OCI-LY7 (cell line): ENCODE measurements at regions not wholly inside any gene's neighbourhood (a gene's known extent, or its start where the extent isn't known, plus 50 kb on each side); places are given as distances from the start of the nearest gene placed in this dataset.

Experiments used
- BruUV-seq: library from RNA; stranded (reverse); fragments of 400-500 nt; replicated peaks from 2 replicates; lab custom pipeline; 2021; lab: Mats Ljungman, UMichigan
- CTCF ChIA-PET: fragments of 300-600 bp; sonication (Branson Sonifier 250); formaldehyde crosslinking; loops from one replicate; lab custom pipeline; 2022; ENCODE audit warnings: antibody characterized with exemption; ENCODE audit not compliant: unreplicated experiment; lab: Charles Lee
- POLR2A ChIA-PET: fragments of 300-600 bp; sonication (Branson Sonifier 250); formaldehyde crosslinking; loops from one replicate; lab custom pipeline; 2022; ENCODE audit warnings: antibody characterized with exemption; lab: Charles Lee
- DNase-seq: peaks from one replicate; pipeline ENCODE4 v3.0.0-alpha.2; 2015; ENCODE audit warnings: low spot score
- H2AFZ ChIP-seq: fragments of 200-600 bp; sonication (generic), shearing (Covaris generic); 2 replicates; pipeline ENCODE4 v1.6.1; 2014; ENCODE audit warnings: mild to moderate bottlenecking, antibody characterized with exemption, low read length, moderate library complexity
- H3K27ac ChIP-seq: fragments of 200-600 bp; sonication (generic); 2 replicates; pipeline ENCODE4 v1.5.1; 2014; ENCODE audit warnings: mixed run types, low read depth, mild to moderate bottlenecking, moderate library complexity, low read length, inconsistent platforms; ENCODE audit not compliant: poor library complexity, severe bottlenecking
- H3K36me3 ChIP-seq: fragments of 200-600 bp; sonication (generic); 2 replicates; pipeline ENCODE4 v1.6.1; 2014; ENCODE audit warnings: mild to moderate bottlenecking, antibody characterized with exemption, low read length, moderate library complexity, mixed read lengths; ENCODE audit not compliant: insufficient read depth
- H3K4me1 ChIP-seq: fragments of 200-600 bp; sonication (generic); 2 replicates; pipeline ENCODE4 v1.5.1; 2014; ENCODE audit warnings: mild to moderate bottlenecking, low read length; ENCODE audit not compliant: insufficient read depth, poor library complexity, severe bottlenecking
- H3K4me2 ChIP-seq: fragments of 200-600 bp; sonication (generic); 2 replicates; pipeline ENCODE4 v1.6.1; 2014; ENCODE audit warnings: mild to moderate bottlenecking, low read length
- H3K4me3 ChIP-seq: fragments of 200-600 bp; sonication (generic); 2 replicates; pipeline ENCODE4 v1.5.1; 2014; ENCODE audit warnings: mild to moderate bottlenecking, low read depth, low read length; ENCODE audit not compliant: poor library complexity, severe bottlenecking
- H3K79me2 ChIP-seq: fragments of 200-600 bp; sonication (generic); 2 replicates; pipeline ENCODE4 v1.6.1; 2016; ENCODE audit warnings: low read depth, mild to moderate bottlenecking, low read length, moderate library complexity, mixed read lengths; ENCODE audit not compliant: insufficient read depth
- H3K9me2 ChIP-seq: fragments of 200-600 bp; sonication (generic); 2 replicates; pipeline ENCODE4 v1.6.1; 2016; ENCODE audit warnings: mild to moderate bottlenecking, low read length, mixed read lengths; ENCODE audit not compliant: insufficient read depth
- H3K9me3 ChIP-seq: fragments of 200-600 bp; sonication (generic); 2 replicates; pipeline ENCODE4 v1.6.1; 2014; ENCODE audit warnings: mild to moderate bottlenecking, mixed run types, low read length, mixed read lengths
- H4K20me1 ChIP-seq: fragments of 200-600 bp; sonication (generic); 2 replicates; pipeline ENCODE4 v1.6.1; 2014; ENCODE audit warnings: mild to moderate bottlenecking, antibody characterized with exemption, low read length, moderate library complexity, mixed read lengths; ENCODE audit not compliant: insufficient read depth
- EZH2phosphoT487 ChIP-seq: fragments of 200-600 bp; sonication (generic); IDR thresholded peaks from 2 replicates; pipeline ENCODE4 v1.6.1; 2018; ENCODE audit warnings: low read depth, borderline replicate concordance, mild to moderate bottlenecking, mixed run types, antibody characterized with exemption, low read length, moderate library complexity, mixed read lengths
- intact Hi-C: fragments of 100-400 bp; cut with micrococcal nuclease; formaldehyde crosslinking; loops from one replicate; pipeline ENCODE4 v1.10.0; 2022; ENCODE audit not compliant: unreplicated experiment
- TF ChIP-seq, protein P1 (sequence below): fragments of 200-600 bp; sonication (generic); conservative IDR thresholded peaks from 2 replicates; pipeline ENCODE4 v1.5.1; 2014; ENCODE audit warnings: mild to moderate bottlenecking, antibody characterized with exemption, low read length, moderate library complexity, mixed read lengths

DNA sequence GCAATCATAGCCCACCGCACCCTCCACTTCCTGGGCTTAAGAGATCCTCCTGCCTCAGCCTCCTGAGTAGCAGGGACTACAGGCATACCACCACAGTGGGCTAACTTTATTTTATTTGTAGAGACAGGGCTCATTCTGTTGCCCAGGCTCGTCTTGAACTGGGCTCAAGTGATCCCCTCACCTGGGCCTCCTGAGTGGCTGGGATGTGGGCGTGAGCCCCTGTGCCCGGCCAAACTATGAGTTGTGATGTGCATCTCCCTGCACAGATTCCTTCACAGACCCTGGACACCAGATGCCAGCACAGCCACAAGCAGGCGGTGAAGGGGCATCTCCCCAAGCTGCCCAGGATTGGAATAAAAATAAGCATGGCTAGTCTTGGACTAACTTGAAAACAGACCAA is 244.9 kb upstream of the IRX1 start:
- Histone ChIP-seq H3K9me3 (no peaks in the 10 kb centered on the region), H3K9me2 (no peaks in the 10 kb centered on the region; the same call in 1 of the 2 replicates), H3K36me3 (no peaks in the 10 kb centered on the region), H3K4me3 (no peak overlapping the region), H3K27ac (no peak overlapping the region), H3K4me1 (no peaks in the 10 kb centered on the region), H3K79me2 (no peaks in the 10 kb centered on the region), H3K4me2 (no peak overlapping the region), H2AFZ (no peak overlapping the region), H4K20me1 (no peaks in the 10 kb centered on the region)
- ChIA-PET POLR2A (no interaction called here), CTCF (no interaction called here)
- intact Hi-C loops, result no loop called here
- DNase-seq, result no peak
- TF ChIP-seq, protein P1, sequence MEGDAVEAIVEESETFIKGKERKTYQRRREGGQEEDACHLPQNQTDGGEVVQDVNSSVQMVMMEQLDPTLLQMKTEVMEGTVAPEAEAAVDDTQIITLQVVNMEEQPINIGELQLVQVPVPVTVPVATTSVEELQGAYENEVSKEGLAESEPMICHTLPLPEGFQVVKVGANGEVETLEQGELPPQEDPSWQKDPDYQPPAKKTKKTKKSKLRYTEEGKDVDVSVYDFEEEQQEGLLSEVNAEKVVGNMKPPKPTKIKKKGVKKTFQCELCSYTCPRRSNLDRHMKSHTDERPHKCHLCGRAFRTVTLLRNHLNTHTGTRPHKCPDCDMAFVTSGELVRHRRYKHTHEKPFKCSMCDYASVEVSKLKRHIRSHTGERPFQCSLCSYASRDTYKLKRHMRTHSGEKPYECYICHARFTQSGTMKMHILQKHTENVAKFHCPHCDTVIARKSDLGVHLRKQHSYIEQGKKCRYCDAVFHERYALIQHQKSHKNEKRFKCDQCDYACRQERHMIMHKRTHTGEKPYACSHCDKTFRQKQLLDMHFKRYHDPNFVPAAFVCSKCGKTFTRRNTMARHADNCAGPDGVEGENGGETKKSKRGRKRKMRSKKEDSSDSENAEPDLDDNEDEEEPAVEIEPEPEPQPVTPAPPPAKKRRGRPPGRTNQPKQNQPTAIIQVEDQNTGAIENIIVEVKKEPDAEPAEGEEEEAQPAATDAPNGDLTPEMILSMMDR, result no peak
- TF ChIP-seq EZH2phosphoT487, result no peak
- BruUV-seq, result no TSS peak

DNA sequence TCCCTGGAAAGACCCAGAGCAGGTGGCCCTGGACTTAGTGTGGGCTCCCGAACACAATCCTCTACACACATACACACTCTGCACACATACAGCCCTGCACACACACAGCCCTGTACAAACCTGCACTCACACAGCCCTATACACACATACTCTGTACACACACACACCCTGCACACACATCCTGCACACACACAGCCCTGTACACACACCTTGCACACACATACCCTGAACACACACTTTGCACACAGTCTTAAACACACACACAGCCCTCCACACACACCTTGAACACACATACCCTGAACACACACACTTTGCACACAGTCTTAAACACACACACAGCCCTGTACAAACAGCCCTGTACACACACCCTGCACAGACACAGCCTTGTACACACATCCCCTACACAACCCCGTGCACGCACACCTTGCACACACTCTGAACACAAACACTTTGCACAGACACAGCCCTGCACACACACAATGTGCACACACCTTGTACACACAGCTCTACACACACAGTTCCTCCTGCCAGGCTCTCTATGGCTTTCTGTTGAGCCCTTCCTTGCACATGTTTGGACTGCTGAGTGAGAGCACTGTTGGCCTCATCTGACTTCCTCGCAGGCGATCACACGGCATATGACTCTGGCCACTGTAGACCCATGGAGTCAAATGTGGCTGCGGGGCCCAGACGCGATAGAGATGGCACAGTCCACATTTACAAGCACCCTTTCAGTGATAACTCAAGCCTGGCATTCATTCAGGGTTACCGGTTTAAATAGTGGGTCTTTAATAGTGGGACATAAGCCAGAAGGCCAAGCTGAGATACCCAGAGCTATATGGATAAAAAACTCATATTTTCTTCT is 245.7 kb upstream of the IRX1 start:
- CTCF ChIA-PET, result no interaction called here
- intact Hi-C loops, result no loop called here
- no peak for DNase-seq
- Histone ChIP-seq H3K9me2 (no peaks in the 10 kb centered on the region), H3K4me1 (no peaks in the 10 kb centered on the region), H3K27ac (no peak overlapping the region), H3K4me2 (no peak overlapping the region), H3K4me3 (no peak overlapping the region), H3K79me2 (no peaks in the 10 kb centered on the region), H3K9me3 (no peaks in the 10 kb centered on the region), H4K20me1 (no peaks in the 10 kb centered on the region), H2AFZ (no peak overlapping the region), H3K36me3 (no peaks in the 10 kb centered on the region)
- POLR2A ChIA-PET, result no interaction called here
- TF ChIP-seq, protein P1, result no peak
- no peak for TF ChIP-seq EZH2phosphoT487
- no TSS peak for BruUV-seq
